ENCODE measurements at regions not wholly inside any gene's neighbourhood (a gene's known extent, or its start where the extent isn't known, plus 50 kb on each side); places are given as distances from the start of the nearest gene placed in this dataset.
A peak's percentile ranks its signal among the peaks of the same experiment; 100 is the strongest.

GRCh38 chr4:55749666-55750065, 69.9 kb upstream of the EXOC1L start:
- DNase-seq (ENCODE audit: extremely low read depth in 1 of 11, low read depth in 9 of 11, low spot score in 4 of 11), result no peak

- no peak for DNase-seq (ENCODE audit: extremely low read depth in 1 of 11, low read depth in 9 of 11, low spot score in 4 of 11)
Measured at GRCh38 chr4:55752810-55753209, 66.8 kb upstream of the EXOC1L start.

- no peak for DNase-seq (ENCODE audit: extremely low read depth in 1 of 11, low read depth in 9 of 11, low spot score in 4 of 11)
Measured at GRCh38 chr4:55753856-55754255, 65.7 kb upstream of the EXOC1L start.

- no peak for DNase-seq (ENCODE audit: extremely low read depth in 1 of 11, low read depth in 9 of 11, low spot score in 4 of 11)
Measured at GRCh38 chr4:55754754-55755350, 64.7 kb upstream of the EXOC1L start.

- DNase-seq (ENCODE audit: extremely low read depth in 1 of 11, low read depth in 9 of 11, low spot score in 4 of 11), result no peak
Measured at GRCh38 chr4:55756208-55756607, 63.4 kb upstream of the EXOC1L start.

GRCh38 chr4:55757356-55757952, 62.1 kb upstream of the EXOC1L start:
- DNase-seq (ENCODE audit: extremely low read depth in 1 of 11, low read depth in 9 of 11, low spot score in 4 of 11), result no peak

DNA sequence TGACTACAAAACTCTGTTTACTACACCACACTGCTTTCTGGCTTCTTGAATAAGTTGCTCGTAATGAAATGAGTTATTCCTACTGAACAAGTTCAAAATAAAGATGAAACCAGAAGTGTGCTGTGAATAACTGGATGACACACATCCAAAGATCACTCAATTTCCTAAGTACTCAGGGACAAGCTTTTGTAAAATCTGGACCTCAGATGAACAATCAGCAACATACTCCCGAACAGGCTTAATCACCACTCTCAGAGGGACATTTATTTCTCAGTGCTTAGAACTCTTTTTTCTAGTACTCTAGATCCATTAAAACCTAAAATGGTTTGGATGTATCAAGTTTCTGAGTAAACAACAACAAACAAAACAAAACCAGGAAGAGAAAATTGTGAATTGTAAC, 61.5 kb upstream of the EXOC1L start:
- DNase-seq (ENCODE audit: extremely low read depth in 1 of 11, low read depth in 9 of 11, low spot score in 4 of 11), result no peak

DNA sequence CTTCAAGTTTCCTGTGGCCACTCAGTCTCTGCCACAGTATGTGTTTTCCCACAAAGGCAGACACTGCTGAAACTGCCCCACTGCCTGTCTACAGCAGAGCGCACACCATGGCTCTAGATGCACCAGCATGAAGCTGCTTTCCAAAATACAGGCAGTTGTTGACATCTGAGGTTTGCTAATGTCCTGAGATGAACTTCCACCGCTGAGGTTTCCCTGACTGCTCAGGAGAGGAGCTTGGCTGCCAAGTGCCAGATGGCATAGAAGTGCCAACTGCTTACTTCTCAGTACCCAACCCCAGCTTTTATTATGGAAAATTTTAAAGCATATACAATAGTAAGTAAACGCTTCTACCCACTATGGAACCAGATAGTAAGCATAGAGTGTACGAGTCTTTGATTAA, 61.0 kb upstream of the EXOC1L start:
- DNase-seq (ENCODE audit: extremely low read depth in 1 of 11, low read depth in 9 of 11, low spot score in 4 of 11), result no peak

GRCh38 chr4:55762819-55763218, 56.8 kb upstream of the EXOC1L start:
- peak in 1 of 11 donors; percentile 12 for DNase-seq (ENCODE audit: extremely low read depth in 1 of 11, low read depth in 9 of 11, low spot score in 4 of 11)

DNA sequence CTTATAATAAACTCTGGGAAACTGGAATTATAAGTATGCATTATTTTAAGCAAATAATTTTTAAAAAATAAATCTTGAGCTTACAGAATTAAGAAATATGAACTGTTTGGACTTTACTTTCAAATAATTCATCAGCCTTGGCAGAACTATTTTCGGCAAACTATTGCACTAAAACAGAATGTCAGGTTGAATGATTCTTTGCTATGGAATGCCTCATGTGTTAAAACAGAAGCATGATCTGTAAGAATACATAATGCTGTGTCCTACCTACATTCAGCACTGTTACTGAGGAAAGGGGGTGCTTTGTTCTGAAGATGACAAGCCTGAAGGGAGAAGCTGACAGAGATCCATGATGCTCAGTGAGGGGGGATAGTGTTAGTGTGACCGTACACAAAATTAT, 55.6 kb upstream of the EXOC1L start:
- DNase-seq (ENCODE audit: extremely low read depth in 1 of 11, low read depth in 9 of 11, low spot score in 4 of 11), result no peak

GRCh38 chr4:55765070-55765469, 54.5 kb upstream of the EXOC1L start:
- DNase-seq (ENCODE audit: extremely low read depth in 1 of 11, low read depth in 9 of 11, low spot score in 4 of 11), result no peak

GRCh38 chr4:55768291-55768690, 51.3 kb upstream of the EXOC1L start:
- no peak for DNase-seq (ENCODE audit: extremely low read depth in 1 of 11, low read depth in 9 of 11, low spot score in 4 of 11)
